ENCODE measurements at regions not wholly inside any gene's neighbourhood (a gene's known extent, or its start where the extent isn't known, plus 50 kb on each side); places are given as distances from the start of the nearest gene placed in this dataset.

GRCh38 chr3:188944108-188944507, 227.7 kb upstream of the TPRG1 start:
- TF ChIP-seq CTCF (IDR thresholded peaks at IDR 0.05; ENCODE audit: unreplicated experiment): no peak
- no TSS peak for BruUV-seq (replicated peaks)
- H3K4me3 Mint-ChIP-seq (ENCODE audit: unreplicated experiment): no peak overlapping the region
- peaks cover 5% of the 10 kb centered on the region for H3K9me3 Mint-ChIP-seq (ENCODE audit: unreplicated experiment)
- H3K27me3 Mint-ChIP-seq (ENCODE audit: insufficient read depth, unreplicated experiment): no peaks in the 10 kb centered on the region
- no peak for DNase-seq (ENCODE audit: unreplicated experiment)
- H3K4me1 Mint-ChIP-seq (ENCODE audit: insufficient read depth, unreplicated experiment): peaks cover 44% of the 10 kb centered on the region
- ChIA-PET POLR2A (interaction anchor here (0.6 to 7.1 kb wide), 19 partner anchors 9 to 1206 kb away, joined by 3 to 52 read pairs (median 4); partner anchors contain the start of gene BCL6), CTCF (interaction anchor here (0.6 to 3.2 kb wide), 7 partner anchors 10 to 1206 kb away, joined by 3 to 18 read pairs (median 5); no protein-coding TSS in a partner anchor)
- peak overlapping the region; percentile 72 for H3K27ac Mint-ChIP-seq (ENCODE audit: low read depth, unreplicated experiment)
- intact Hi-C loops (cut with micrococcal nuclease): no loop called here
- no peaks in the 10 kb centered on the region for H3K36me3 Mint-ChIP-seq (ENCODE audit: insufficient read depth, unreplicated experiment)

GRCh38 chr3:188946351-188947240, 225.2 kb upstream of the TPRG1 start:
- H3K27ac Mint-ChIP-seq (ENCODE audit: low read depth, unreplicated experiment): peak overlapping the region; percentile 96
- no peak for TF ChIP-seq CTCF (IDR thresholded peaks at IDR 0.05; ENCODE audit: unreplicated experiment)
- ChIA-PET CTCF (interaction anchor here (0.6 to 14.5 kb wide), 15 partner anchors 8 to 1208 kb away, joined by 3 to 240 read pairs (median 3); no protein-coding TSS in a partner anchor), POLR2A (interaction anchor here (0.6 to 13.3 kb wide), 27 partner anchors 8 to 1208 kb away, joined by 3 to 252 read pairs (median 7); partner anchors contain the start of gene BCL6)
- H3K36me3 Mint-ChIP-seq (ENCODE audit: insufficient read depth, unreplicated experiment): no peaks in the 10 kb centered on the region
- H3K27me3 Mint-ChIP-seq (ENCODE audit: insufficient read depth, unreplicated experiment): no peaks in the 10 kb centered on the region
- H3K4me1 Mint-ChIP-seq (ENCODE audit: insufficient read depth, unreplicated experiment): peaks cover 60% of the 10 kb centered on the region
- BruUV-seq (replicated peaks): TSS peak; percentile 67
- peaks cover 5% of the 10 kb centered on the region for H3K9me3 Mint-ChIP-seq (ENCODE audit: unreplicated experiment)
- peak overlapping the region; percentile 71 for H3K4me3 Mint-ChIP-seq (ENCODE audit: unreplicated experiment)
- intact Hi-C loops (cut with micrococcal nuclease): loop anchor here (1.0 to 5.0 kb wide), 2 partner anchors 46 to 659 kb away; no protein-coding TSS in a partner anchor
- DNase-seq (ENCODE audit: unreplicated experiment): peak; percentile 59

GRCh38 chr3:188947401-188948280, 224.1 kb upstream of the TPRG1 start:
- Mint-ChIP-seq H3K27me3 (ENCODE audit: insufficient read depth, unreplicated experiment) (no peaks in the 10 kb centered on the region), H3K27ac (ENCODE audit: low read depth, unreplicated experiment) (peak overlapping the region; percentile 96), H3K4me3 (ENCODE audit: unreplicated experiment) (peak overlapping the region; percentile 71), H3K9me3 (ENCODE audit: unreplicated experiment) (peaks cover 4% of the 10 kb centered on the region), H3K36me3 (ENCODE audit: insufficient read depth, unreplicated experiment) (no peaks in the 10 kb centered on the region), H3K4me1 (ENCODE audit: insufficient read depth, unreplicated experiment) (peaks cover 58% of the 10 kb centered on the region)
- intact Hi-C loops (cut with micrococcal nuclease): loop anchor here (1.0 to 5.0 kb wide), 4 partner anchors 47 to 1202 kb away; partner anchors contain the start of gene BCL6
- ChIA-PET POLR2A (interaction anchor here (0.5 to 13.3 kb wide), 48 partner anchors 12 to 1209 kb away, joined by 3 to 252 read pairs (median 4); partner anchors contain the start of gene BCL6), CTCF (interaction anchor here (0.6 to 14.5 kb wide), 12 partner anchors 33 to 1209 kb away, joined by 3 to 240 read pairs (median 3); no protein-coding TSS in a partner anchor)
- peak; percentile 46 for TF ChIP-seq CTCF (IDR thresholded peaks at IDR 0.05; ENCODE audit: unreplicated experiment)
- DNase-seq (ENCODE audit: unreplicated experiment): peak; percentile 99
- no TSS peak for BruUV-seq (replicated peaks)

Data from MCF 10A (cell line).